ENCODE measurements at regions not wholly inside any gene's neighbourhood (a gene's known extent, or its start where the extent isn't known, plus 50 kb on each side); places are given as distances from the start of the nearest gene placed in this dataset.
"Not testable (repeated sequence)": the region's sequence is repeated elsewhere in the genome, so short reads cannot be mapped to it uniquely, and the experiment has no call there.

DNA sequence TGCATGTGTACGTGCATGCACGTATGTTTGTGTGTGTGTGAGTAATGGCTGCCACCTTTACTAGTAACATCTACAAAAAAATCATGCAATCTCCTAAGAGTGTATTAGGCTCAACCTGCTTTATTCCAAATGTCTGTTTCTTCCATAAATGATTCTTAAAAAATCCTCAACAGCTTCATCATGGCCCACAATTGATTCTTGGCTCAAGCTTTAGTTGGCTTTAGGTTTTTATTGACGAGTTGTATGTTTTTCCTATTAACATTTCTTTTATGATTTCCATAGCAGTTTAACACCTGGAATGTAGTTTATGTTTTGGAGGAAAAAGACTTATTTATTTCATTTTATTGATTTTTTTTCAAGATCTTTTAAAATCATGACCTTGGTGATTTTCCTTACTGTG, 121.9 kb upstream of the RAB18 start:
- Histone ChIP-seq H3K27ac (ENCODE audit: low read length) (no peak overlapping the region), H3K9me2 (replicated peaks; ENCODE audit: insufficient read depth, low read length) (no peaks in the 10 kb centered on the region), H3K4me1 (ENCODE audit: low read length) (no peaks in the 10 kb centered on the region), H2AFZ (ENCODE audit: low read length) (no peak overlapping the region), H3K36me3 (replicated peaks; ENCODE audit: insufficient read depth, low read length) (no peaks in the 10 kb centered on the region), H3K9me3 (replicated peaks; ENCODE audit: insufficient read depth, low read length) (no peaks in the 10 kb centered on the region), H3K27me3 (replicated peaks; ENCODE audit: insufficient read depth, low read length) (no peaks in the 10 kb centered on the region), H3F3A (ENCODE audit: insufficient read depth, low read length) (no peaks in the 10 kb centered on the region), H3K4me2 (ENCODE audit: low read depth, low read length) (no peak overlapping the region), H3K9ac (ENCODE audit: low read length) (no peak overlapping the region), H4K20me1 (ENCODE audit: insufficient read depth, low read length) (no peaks in the 10 kb centered on the region), H3K79me2 (ENCODE audit: low read length) (no peaks in the 10 kb centered on the region), H3K4me3 (ENCODE audit: low read length) (no peak overlapping the region)
- TF ChIP-seq EZH2 (optimal IDR thresholded peaks at IDR 0.05; ENCODE audit: low read depth, low read length) (no peak), CTCF (IDR thresholded peaks at IDR 0.05; ENCODE audit: low read length) (no peak), EZH2phosphoT487 (IDR thresholded peaks at IDR 0.05; ENCODE audit: low read length) (no peak)
- DNase-seq: no peak

DNA sequence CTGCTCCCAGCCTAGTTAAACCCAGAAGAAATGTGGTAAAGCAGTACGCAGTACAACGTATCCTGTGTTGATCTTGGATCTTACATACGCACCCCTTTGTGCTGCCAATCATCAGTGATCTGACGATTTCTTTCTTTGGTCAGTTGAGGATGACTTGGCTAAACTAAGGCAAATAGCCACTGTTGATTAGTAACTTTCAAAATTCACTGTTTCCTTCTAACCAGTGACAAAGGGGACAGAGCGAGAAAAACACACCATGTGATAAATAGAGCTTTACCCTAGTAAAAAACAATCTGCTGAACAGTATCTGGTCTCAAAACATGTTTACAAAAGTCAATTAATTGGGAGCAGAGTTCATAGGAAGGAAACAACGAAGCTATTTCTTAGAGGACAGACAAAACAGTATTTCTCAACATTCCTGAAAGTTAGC, 123.2 kb upstream of the RAB18 start:
- Histone ChIP-seq H3K36me3 (replicated peaks; ENCODE audit: insufficient read depth, low read length) (no peaks in the 10 kb centered on the region), H3K4me1 (ENCODE audit: low read length) (no peaks in the 10 kb centered on the region), H3K9ac (ENCODE audit: low read length) (no peak overlapping the region), H4K20me1 (ENCODE audit: insufficient read depth, low read length) (no peaks in the 10 kb centered on the region), H3K27ac (ENCODE audit: low read length) (no peak overlapping the region), H3K9me3 (replicated peaks; ENCODE audit: insufficient read depth, low read length) (no peaks in the 10 kb centered on the region), H3K4me3 (ENCODE audit: low read length) (no peak overlapping the region), H3K4me2 (ENCODE audit: low read depth, low read length) (no peak overlapping the region), H3K79me2 (ENCODE audit: low read length) (no peaks in the 10 kb centered on the region), H2AFZ (ENCODE audit: low read length) (no peak overlapping the region), H3K9me2 (replicated peaks; ENCODE audit: insufficient read depth, low read length) (no peaks in the 10 kb centered on the region), H3F3A (ENCODE audit: insufficient read depth, low read length) (no peaks in the 10 kb centered on the region), H3K27me3 (replicated peaks; ENCODE audit: insufficient read depth, low read length) (no peaks in the 10 kb centered on the region)
- DNase-seq: no peak
- TF ChIP-seq EZH2phosphoT487 (IDR thresholded peaks at IDR 0.05; ENCODE audit: low read length) (no peak), EZH2 (optimal IDR thresholded peaks at IDR 0.05; ENCODE audit: low read depth, low read length) (no peak), CTCF (IDR thresholded peaks at IDR 0.05; ENCODE audit: low read length) (no peak)

DNA sequence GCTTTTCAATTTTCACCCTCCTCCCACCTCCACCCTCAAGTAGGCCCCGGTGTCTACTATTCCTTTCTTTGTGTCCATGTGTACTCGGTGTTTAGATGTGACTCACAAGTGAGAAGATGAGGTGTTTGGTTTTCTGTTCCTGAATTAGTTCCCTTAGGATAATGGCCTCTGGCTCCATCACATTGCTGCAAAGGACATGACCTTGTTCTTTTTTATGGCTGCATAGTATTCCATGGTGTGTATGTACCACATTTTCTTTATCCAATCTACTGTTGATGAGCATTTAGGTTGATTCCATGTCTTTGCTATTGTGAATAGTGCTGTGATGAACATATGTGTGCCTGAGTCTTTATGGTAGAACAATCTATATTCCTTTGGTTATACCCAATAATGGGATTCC, 125.1 kb upstream of the RAB18 start:
- DNase-seq; H3K27me3 ChIP-seq (replicated peaks; ENCODE audit: insufficient read depth, low read length); H3K9me3 ChIP-seq (replicated peaks; ENCODE audit: insufficient read depth, low read length); H3K4me2 ChIP-seq (ENCODE audit: low read depth, low read length); H4K20me1 ChIP-seq (ENCODE audit: insufficient read depth, low read length); H3K79me2 ChIP-seq (ENCODE audit: low read length); H3K27ac ChIP-seq (ENCODE audit: low read length); H3K9ac ChIP-seq (ENCODE audit: low read length); H3K36me3 ChIP-seq (replicated peaks; ENCODE audit: insufficient read depth, low read length); H3K4me3 ChIP-seq (ENCODE audit: low read length); H3K4me1 ChIP-seq (ENCODE audit: low read length); H3F3A ChIP-seq (ENCODE audit: insufficient read depth, low read length); H3K9me2 ChIP-seq (replicated peaks; ENCODE audit: insufficient read depth, low read length); H2AFZ ChIP-seq (ENCODE audit: low read length): not testable (repeated sequence)

DNA sequence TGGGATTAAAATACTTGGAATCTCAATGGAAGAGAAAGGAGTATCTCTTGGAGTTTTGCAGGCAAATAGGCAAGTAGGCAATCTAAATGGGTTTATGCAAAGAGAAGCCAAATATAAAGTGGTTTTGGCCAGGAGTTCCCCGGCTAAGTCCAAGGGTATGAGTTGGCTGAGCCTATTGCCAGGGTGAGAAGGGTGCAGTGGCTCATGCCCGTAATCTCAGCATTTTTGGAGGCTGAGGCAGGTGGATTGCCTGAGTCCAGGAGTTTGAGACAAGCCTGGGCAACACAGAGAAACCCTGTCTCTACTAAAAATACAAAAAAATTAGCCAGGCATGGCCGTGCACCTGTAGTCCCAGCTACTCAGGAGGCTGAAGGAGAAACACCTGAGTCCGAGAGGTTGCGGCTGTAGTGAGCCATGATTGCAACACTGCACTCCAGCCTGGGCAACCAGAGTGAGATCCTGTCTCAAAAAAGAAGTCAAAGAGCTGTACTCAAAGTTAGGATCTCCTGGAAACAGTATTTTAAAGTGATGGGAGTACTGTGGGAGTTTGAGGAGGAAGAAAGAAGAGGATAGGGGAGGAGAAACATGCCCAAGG, 130.4 kb upstream of the RAB18 start:
- H3K4me1 ChIP-seq (ENCODE audit: low read length): no peaks in the 10 kb centered on the region

More for the DNA sequence above, 130.4 kb upstream of the RAB18 start:
- Histone ChIP-seq H3K9me3 (replicated peaks; ENCODE audit: insufficient read depth, low read length) (no peaks in the 10 kb centered on the region), H3K27me3 (replicated peaks; ENCODE audit: insufficient read depth, low read length) (no peaks in the 10 kb centered on the region), H3F3A (ENCODE audit: insufficient read depth, low read length) (no peaks in the 10 kb centered on the region), H3K79me2 (ENCODE audit: low read length) (no peaks in the 10 kb centered on the region), H4K20me1 (ENCODE audit: insufficient read depth, low read length) (no peaks in the 10 kb centered on the region), H2AFZ (ENCODE audit: low read length) (no peak overlapping the region), H3K27ac (ENCODE audit: low read length) (no peak overlapping the region), H3K9me2 (replicated peaks; ENCODE audit: insufficient read depth, low read length) (no peaks in the 10 kb centered on the region), H3K36me3 (replicated peaks; ENCODE audit: insufficient read depth, low read length) (no peaks in the 10 kb centered on the region), H3K9ac (ENCODE audit: low read length) (no peak overlapping the region), H3K4me3 (ENCODE audit: low read length) (no peak overlapping the region), H3K4me2 (ENCODE audit: low read depth, low read length) (no peak overlapping the region)
- DNase-seq: no peak
- TF ChIP-seq EZH2 (optimal IDR thresholded peaks at IDR 0.05; ENCODE audit: low read depth, low read length): no peak
- no peak for TF ChIP-seq CTCF (IDR thresholded peaks at IDR 0.05; ENCODE audit: low read length)
- TF ChIP-seq EZH2phosphoT487 (IDR thresholded peaks at IDR 0.05; ENCODE audit: low read length): no peak

All from MM.1S (cell line).